H9 (cell line): ENCODE measurements at regions not wholly inside any gene's neighbourhood (a gene's known extent, or its start where the extent isn't known, plus 50 kb on each side); places are given as distances from the start of the nearest gene placed in this dataset.

Source experiments
- DNase-seq: peaks from one replicate; pipeline ENCODE4 v3.0.0-alpha.2; 2017
- H2AFZ ChIP-seq: one replicate; pipeline ENCODE4 v1.6.1; 2013; ENCODE audit warnings: mild to moderate bottlenecking, low read length, control low read depth, moderate library complexity
- H2AK5ac ChIP-seq: 2 replicates; pipeline ENCODE4 v1.6.1; 2013; ENCODE audit warnings: low read length, control low read depth, mixed read lengths; ENCODE audit not compliant: insufficient read length
- H2BK120ac ChIP-seq: one replicate; pipeline ENCODE4 v1.6.1; 2013; ENCODE audit warnings: low read depth, mild to moderate bottlenecking, low read length, control low read depth, inconsistent platforms; ENCODE audit not compliant: poor library complexity, severe bottlenecking
- H2BK12ac ChIP-seq: 2 replicates; pipeline ENCODE4 v1.6.1; 2013; ENCODE audit warnings: low read length, control low read depth, mixed read lengths, low read depth; ENCODE audit not compliant: insufficient read length
- H2BK15ac ChIP-seq: 2 replicates; pipeline ENCODE4 v1.6.1; 2013; ENCODE audit warnings: low read depth, low read length, control low read depth
- H2BK20ac ChIP-seq: one replicate; pipeline ENCODE4 v1.6.1; 2013; ENCODE audit warnings: low read depth, mild to moderate bottlenecking, low read length, control low read depth, inconsistent platforms; ENCODE audit not compliant: poor library complexity, severe bottlenecking
- H2BK5ac ChIP-seq: 2 replicates; pipeline ENCODE4 v1.6.1; 2013; ENCODE audit warnings: low read length, control low read depth, mixed read lengths; ENCODE audit not compliant: insufficient read length
- H3K14ac ChIP-seq: 2 replicates; pipeline ENCODE4 v1.6.1; 2013; ENCODE audit warnings: low read length, control low read depth; ENCODE audit not compliant: insufficient read depth
- H3K18ac ChIP-seq: 2 replicates; pipeline ENCODE4 v1.6.1; 2013; ENCODE audit warnings: low read depth, mild to moderate bottlenecking, mixed read lengths, low read length, control low read depth; ENCODE audit not compliant: insufficient read length
- H3K23ac ChIP-seq: 2 replicates; pipeline ENCODE4 v1.6.1; 2013; ENCODE audit warnings: low read length, control low read depth, mixed read lengths, low read depth; ENCODE audit not compliant: insufficient read length
- H3K23me2 ChIP-seq: 2 replicates; pipeline ENCODE4 v1.6.1; 2013; ENCODE audit warnings: low read depth, mild to moderate bottlenecking, mixed read lengths, low read length, control low read depth; ENCODE audit not compliant: insufficient read length, poor library complexity, severe bottlenecking
- H3K27ac ChIP-seq: 2 replicates; pipeline ENCODE4 v1.5.1; 2013; ENCODE audit warnings: low read length, control low read depth, mixed read lengths, low read depth; ENCODE audit not compliant: insufficient read length
- H3K27me3 ChIP-seq: 2 replicates; pipeline ENCODE4 v1.6.1; 2013; ENCODE audit warnings: low read length, control low read depth, inconsistent platforms; ENCODE audit not compliant: insufficient read depth
- H3K4ac ChIP-seq: 2 replicates; pipeline ENCODE4 v1.6.1; 2013; ENCODE audit warnings: low read depth, mild to moderate bottlenecking, control low read depth, inconsistent platforms, low read length, moderate library complexity
- H3K4me1 ChIP-seq: 2 replicates; pipeline ENCODE4 v1.6.1; 2013; ENCODE audit warnings: low read length, control low read depth, inconsistent platforms; ENCODE audit not compliant: insufficient read depth
- H3K4me2 ChIP-seq: 2 replicates; pipeline ENCODE4 v1.6.1; 2013; ENCODE audit warnings: low read length, control low read depth, mixed read lengths; ENCODE audit not compliant: insufficient read length, insufficient read depth
- H3K56ac ChIP-seq: 2 replicates; pipeline ENCODE4 v1.6.1; 2013; ENCODE audit warnings: low read depth, mild to moderate bottlenecking, mixed read lengths, low read length, control low read depth; ENCODE audit not compliant: insufficient read length
- H3K79me1 ChIP-seq: 2 replicates; pipeline ENCODE4 v1.6.1; 2013; ENCODE audit warnings: low read depth, mild to moderate bottlenecking, moderate library complexity, low read length, control low read depth, inconsistent platforms; ENCODE audit not compliant: insufficient read depth, poor library complexity, severe bottlenecking
- H3K79me2 ChIP-seq: 2 replicates; pipeline ENCODE4 v1.6.1; 2013; ENCODE audit warnings: low read length, control low read depth, inconsistent platforms; ENCODE audit not compliant: insufficient read depth
- H3K9ac ChIP-seq: 2 replicates; pipeline ENCODE4 v1.6.1; 2013; ENCODE audit warnings: low read length, control low read depth, mixed read lengths; ENCODE audit not compliant: insufficient read length; ENCODE audit errors: extremely low read depth
- H3K9me3 ChIP-seq: one replicate; pipeline ENCODE4 v1.6.1; 2013; ENCODE audit warnings: low read depth, low read length, inconsistent platforms; ENCODE audit not compliant: control insufficient read depth
- H3T11ph ChIP-seq: one replicate; pipeline ENCODE4 v1.6.1; 2013; ENCODE audit warnings: mild to moderate bottlenecking, low read length, control low read depth, inconsistent platforms
- H4K20me1 ChIP-seq: one replicate; pipeline ENCODE4 v1.6.1; 2013; ENCODE audit not compliant: control insufficient read depth, insufficient read length, insufficient read depth
- H4K5ac ChIP-seq: 2 replicates; pipeline ENCODE4 v1.6.1; 2013; ENCODE audit warnings: low read depth, mild to moderate bottlenecking, mixed read lengths, low read length, control low read depth; ENCODE audit not compliant: insufficient read length
- H4K8ac ChIP-seq: replicated peaks from 2 replicates; pipeline ENCODE4 v1.6.1; 2013; ENCODE audit warnings: low read length, control low read depth, mixed read lengths, low read depth; ENCODE audit not compliant: insufficient read length
- H4K91ac ChIP-seq: 2 replicates; pipeline ENCODE4 v1.6.1; 2013; ENCODE audit warnings: low read depth, mild to moderate bottlenecking, moderate library complexity, mixed read lengths, low read length, control low read depth; ENCODE audit not compliant: insufficient read length
- H3K27ac Mint-ChIP-seq, 3 experiments: 2 replicates in 2 of 3; 3 replicates in 1 of 3; pipeline ENCODE4 v1.8.0; 2020 to 2021; ENCODE audit warnings: mixed read lengths in 3 of 3, mild to moderate bottlenecking in 1 of 3, moderate library complexity in 1 of 3
- H3K27me3 Mint-ChIP-seq: 2 replicates; pipeline ENCODE4 v1.8.0; 2021; ENCODE audit warnings: low read depth, mild to moderate bottlenecking, moderate library complexity, mixed read lengths
- H3K36me3 Mint-ChIP-seq, 3 experiments: 2 replicates in 2 of 3; 3 replicates in 1 of 3; pipeline ENCODE4 v1.8.0; 2020 to 2021; ENCODE audit warnings: low read depth in 3 of 3, mixed read lengths in 3 of 3; ENCODE audit not compliant: insufficient read depth in 1 of 3
- H3K4me1 Mint-ChIP-seq, 2 experiments: 2 replicates each; pipeline ENCODE4 v1.8.0; 2020; ENCODE audit warnings: mixed read lengths in 2 of 2
- H3K4me3 Mint-ChIP-seq, 2 experiments: 2 replicates in 1 of 2; 3 replicates in 1 of 2; pipeline ENCODE4 v1.8.0; 2020 to 2021; ENCODE audit warnings: mild to moderate bottlenecking in 2 of 2, mixed read lengths in 2 of 2, moderate library complexity in 1 of 2
- H3K9me3 Mint-ChIP-seq, 2 experiments: 2 replicates in 1 of 2; 3 replicates in 1 of 2; pipeline ENCODE4 v1.8.0; 2020; ENCODE audit warnings: mild to moderate bottlenecking in 2 of 2, mixed read lengths in 2 of 2, moderate library complexity in 1 of 2
- CTCF ChIP-seq: fragments of 200-600 bp; sonication (generic); conservative IDR thresholded peaks from 3 replicates; pipeline ENCODE4 v1.8.0; 2021; ENCODE audit warnings: antibody characterized with exemption, mild to moderate bottlenecking
- WGBS: extraction: QIAGEN DNeasy Blood & Tissue Kit; methylation state at CpG from one replicate; pipeline ENCODE4 v1.1.7; 2013; ENCODE audit warnings: missing lambda C conversion rate, low lambda C conversion rate, mixed read lengths; ENCODE audit not compliant: insufficient read length; ENCODE audit errors: extremely low coverage; 5-methylcytosine and 5-hydroxymethylcytosine counted together

- Histone ChIP-seq H3K27me3 (no peaks in the 10 kb centered on the region), H2AK5ac (no peak overlapping the region), H3K23me2 (no peaks in the 10 kb centered on the region), H3K56ac (no peak overlapping the region), H4K91ac (no peak overlapping the region), H3K79me1 (no peaks in the 10 kb centered on the region), H3K4me2 (no peak overlapping the region), H4K8ac (no peak overlapping the region), H3K4me1 (no peaks in the 10 kb centered on the region), H2BK12ac (no peak overlapping the region), H3K27ac (no peak overlapping the region), H3K23ac (no peak overlapping the region), H2AFZ (no peak overlapping the region), H4K20me1 (no peaks in the 10 kb centered on the region), H3K79me2 (no peaks in the 10 kb centered on the region), H2BK20ac (no peak overlapping the region), H4K5ac (no peak overlapping the region), H3T11ph (no peak overlapping the region), H2BK120ac (no peak overlapping the region), H2BK5ac (no peak overlapping the region), H3K9ac (no peak overlapping the region), H2BK15ac (no peak overlapping the region; the same call in 1 of the 2 replicates), H3K9me3 (no peaks in the 10 kb centered on the region), H3K14ac (no peak overlapping the region), H3K4ac (no peak overlapping the region), H3K18ac (no peak overlapping the region)
- DNase-seq, result peak; percentile 47
- TF ChIP-seq CTCF, result no peak
- Mint-ChIP-seq H3K9me3 (no peaks in the 10 kb centered on the region), H3K27me3 (no peaks in the 10 kb centered on the region), H3K4me1 (peaks cover 10 to 18% of the 10 kb centered on the region in 2 experiments), H3K27ac (peak overlapping the region; percentile 38 to 93 (median 46); a peak in 3 of 7 replicates), H3K36me3 (peaks cover 4 to 6% (median 4%) of the 10 kb centered on the region in 3 experiments), H3K4me3 (no peak overlapping the region)
- no CpG with 5 or more reads among the region's 12 CpGs for WGBS
These were observed 110.2 kb upstream of the STX18 start for GRCh38 chr4:4651811-4652755.
